GM21515 (cell line): ENCODE measurements at regions not wholly inside any gene's neighbourhood (a gene's known extent, or its start where the extent isn't known, plus 50 kb on each side); places are given as distances from the start of the nearest gene placed in this dataset.

Experiments
- ATAC-seq: cut with Tn5 transposase; IDR thresholded peaks from one replicate; pipeline ENCODE4 v1.9.1; 2021; ENCODE audit not compliant: unreplicated experiment

- no peak for ATAC-seq
These were observed 264.6 kb upstream of the CLNK start for GRCh38 chr4:10949039-10949733.

GRCh38 chr4:10947898-10948297 is 263.3 kb upstream of the CLNK start:
- ATAC-seq: no peak

GRCh38 chr4:10944321-10944720 is 259.8 kb upstream of the CLNK start:
- ATAC-seq: no peak

GRCh38 chr4:10942156-10942555 is 257.6 kb upstream of the CLNK start:
- ATAC-seq: no peak

DNA sequence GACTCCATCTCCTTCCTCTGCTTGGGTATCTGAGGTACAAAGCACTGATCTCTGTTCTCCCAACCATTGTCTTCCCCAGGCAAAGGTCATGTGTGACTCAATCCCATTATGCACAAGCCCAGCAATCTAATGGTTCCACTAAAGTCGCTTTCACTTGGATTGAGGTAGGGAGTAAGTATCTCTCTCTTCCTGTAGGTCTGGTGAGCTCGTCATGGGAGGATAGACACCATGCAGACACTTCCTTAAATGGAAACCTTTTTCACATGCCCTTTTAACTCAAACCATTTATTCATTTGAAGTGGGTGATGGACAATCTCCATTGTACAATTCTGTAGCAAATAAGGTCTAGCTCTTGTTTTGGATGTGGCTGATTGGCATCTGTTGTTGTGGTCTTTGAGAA is 245.2 kb upstream of the CLNK start:
- no peak for ATAC-seq

DNA sequence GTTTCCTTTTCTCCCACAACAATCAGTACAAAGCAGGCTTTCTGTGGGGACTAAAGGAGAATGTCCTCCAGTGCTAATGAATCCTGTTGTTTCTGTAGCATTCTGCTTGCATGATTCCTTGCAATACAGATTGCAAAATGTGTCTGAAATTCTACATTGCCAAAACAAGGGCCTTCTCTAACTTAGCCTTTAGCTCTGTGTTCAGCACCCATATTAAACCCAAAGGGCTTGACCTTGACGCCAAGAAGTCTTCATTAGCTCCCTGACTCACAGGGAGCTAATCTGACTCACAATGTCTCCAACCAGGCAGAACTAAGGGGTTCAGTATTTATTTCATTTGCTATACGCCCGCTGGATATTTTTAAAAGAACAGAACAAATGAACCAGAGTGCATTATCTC is 241.4 kb upstream of the CLNK start:
- no peak for ATAC-seq

DNA sequence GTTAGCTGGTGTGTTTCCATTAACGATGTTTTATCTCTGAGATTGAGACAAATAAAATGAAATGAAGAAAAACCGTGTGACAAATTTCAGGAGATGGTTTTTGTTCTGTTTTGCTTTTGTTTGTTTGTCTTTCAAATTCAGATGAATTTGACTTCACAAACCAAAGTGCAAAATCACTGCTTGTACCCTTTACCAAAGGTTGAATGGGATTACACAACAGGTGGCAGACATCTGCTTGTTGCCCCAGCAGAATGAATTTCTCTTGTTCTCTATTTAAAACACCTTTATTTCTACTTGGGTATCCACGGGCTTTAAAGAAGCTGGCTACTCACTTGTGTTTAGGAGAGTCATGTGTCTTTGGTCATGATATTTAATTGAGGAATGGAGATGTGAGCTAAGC is 239.7 kb upstream of the CLNK start:
- no peak for ATAC-seq

- no peak for ATAC-seq
These were observed 233.0 kb upstream of the CLNK start for GRCh38 chr4:10917566-10917965.

DNA sequence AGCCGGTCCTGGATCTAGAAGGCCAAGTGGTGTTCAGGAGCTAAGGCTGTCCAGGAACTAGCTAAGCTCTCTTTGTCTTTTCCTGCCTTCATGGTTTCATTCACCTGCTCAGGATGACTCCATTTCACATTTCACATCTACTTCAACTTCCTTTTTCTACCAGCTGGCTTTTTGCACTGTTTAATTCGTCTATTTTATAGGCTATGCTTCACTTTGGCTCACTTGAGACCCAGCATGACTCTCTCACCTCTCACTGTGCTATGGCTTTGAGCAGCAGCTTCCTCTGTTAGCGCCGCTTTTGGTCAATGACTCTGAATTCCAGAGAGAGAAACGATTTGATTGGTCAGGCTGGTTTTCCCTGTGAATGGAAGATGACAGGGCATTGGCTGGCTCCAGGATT is 213.5 kb upstream of the CLNK start:
- no peak for ATAC-seq

- ATAC-seq: no peak
These were observed 212.5 kb upstream of the CLNK start for GRCh38 chr4:10897076-10897475.

- no peak for ATAC-seq
These were observed 208.8 kb upstream of the CLNK start for GRCh38 chr4:10893395-10893794.

GRCh38 chr4:10891866-10892265 is 207.3 kb upstream of the CLNK start:
- no peak for ATAC-seq

DNA sequence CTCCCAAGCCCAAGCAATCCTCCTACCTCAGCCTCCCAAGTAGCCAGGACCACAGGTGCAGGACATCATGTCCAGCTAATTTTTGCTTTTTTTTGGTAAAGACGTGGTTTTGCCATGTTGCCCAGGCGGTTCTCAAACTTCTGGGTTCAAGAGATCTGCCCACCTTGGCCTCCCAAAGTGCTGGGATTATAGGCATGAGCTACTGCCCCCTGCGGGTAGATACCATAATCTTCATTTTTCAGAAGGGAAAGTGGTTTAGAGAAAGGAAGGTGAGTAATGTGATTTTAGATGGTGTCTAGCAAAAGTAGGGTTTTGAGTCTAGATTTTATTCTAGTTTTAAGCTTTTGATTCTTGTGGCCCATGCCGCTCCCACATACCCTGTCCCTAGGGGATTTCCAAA is 205.3 kb upstream of the CLNK start:
- ATAC-seq: no peak

DNA sequence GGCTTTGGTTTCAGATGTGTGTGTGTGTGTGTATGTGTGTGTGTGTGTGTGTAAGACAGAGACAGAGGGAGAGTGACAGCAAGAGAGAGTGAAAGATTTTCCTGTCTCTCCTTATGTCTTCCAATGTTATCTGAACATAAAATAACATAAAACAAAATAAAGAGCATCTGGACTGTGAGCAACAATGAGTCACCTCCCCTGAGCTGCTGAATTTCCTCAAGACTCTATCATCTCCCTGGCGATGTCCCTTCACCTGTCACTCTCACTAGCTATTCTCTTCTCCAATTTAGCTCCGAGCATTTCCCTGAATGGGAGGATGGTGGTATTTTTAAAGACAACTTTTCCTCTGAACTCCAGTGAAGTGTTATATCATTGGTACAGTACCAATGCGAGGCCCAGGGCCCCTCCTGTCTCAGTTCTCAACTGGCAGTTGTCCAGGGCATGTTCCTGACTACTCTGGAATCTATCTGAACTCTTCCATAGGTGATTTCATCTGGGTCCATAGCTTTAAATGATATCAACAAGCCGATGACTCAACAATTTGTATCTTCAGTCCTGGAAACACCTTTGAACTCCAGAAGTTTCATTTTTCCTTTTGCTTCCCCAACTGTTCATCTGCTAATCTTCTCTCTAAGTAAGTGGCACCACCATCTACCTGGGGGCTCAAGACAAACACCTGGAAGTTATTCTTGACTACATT is 195.0 kb upstream of the CLNK start:
- ATAC-seq: no peak

DNA sequence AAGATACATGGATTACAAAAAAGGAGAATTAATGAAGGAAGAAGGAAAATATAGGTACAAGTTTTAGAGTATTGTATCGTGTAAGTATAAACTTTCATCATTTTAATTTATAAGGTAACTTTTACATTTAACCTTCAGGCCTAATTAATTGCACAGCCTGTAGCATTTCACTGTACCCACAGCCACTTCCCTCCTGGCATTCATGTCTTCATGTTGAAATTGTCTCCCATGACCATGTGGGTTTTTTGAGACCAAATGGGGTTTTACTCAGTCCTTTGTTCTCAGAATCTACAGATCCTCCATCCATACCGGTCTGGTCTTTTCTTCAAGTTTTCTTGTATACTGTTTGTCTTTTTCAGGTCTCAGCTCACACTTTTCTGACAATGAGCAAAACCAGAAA is 194.3 kb upstream of the CLNK start:
- ATAC-seq: no peak

GRCh38 chr4:10877076-10877475 is 192.5 kb upstream of the CLNK start:
- ATAC-seq: no peak

- no peak for ATAC-seq
These were observed 190.7 kb upstream of the CLNK start for GRCh38 chr4:10875144-10875799.

DNA sequence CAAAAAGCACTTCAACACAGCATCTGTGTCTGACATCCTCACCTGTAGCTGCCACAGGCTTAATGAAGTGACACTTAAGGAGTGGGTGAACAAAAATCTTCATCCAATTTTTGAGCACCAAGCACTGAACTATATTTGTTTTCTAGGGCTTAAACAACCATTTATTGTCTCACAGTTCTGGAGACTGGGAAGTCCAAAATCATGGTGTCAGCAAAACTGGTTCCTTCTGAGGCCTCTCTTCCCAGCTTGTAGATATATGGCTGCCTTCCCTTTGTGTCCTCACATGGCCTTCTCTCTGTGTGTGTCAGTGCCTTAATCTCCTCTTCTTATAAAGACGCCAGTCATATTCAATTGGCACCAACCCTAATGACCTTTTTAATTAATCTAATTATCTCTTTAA is 189.2 kb upstream of the CLNK start:
- no peak for ATAC-seq

DNA sequence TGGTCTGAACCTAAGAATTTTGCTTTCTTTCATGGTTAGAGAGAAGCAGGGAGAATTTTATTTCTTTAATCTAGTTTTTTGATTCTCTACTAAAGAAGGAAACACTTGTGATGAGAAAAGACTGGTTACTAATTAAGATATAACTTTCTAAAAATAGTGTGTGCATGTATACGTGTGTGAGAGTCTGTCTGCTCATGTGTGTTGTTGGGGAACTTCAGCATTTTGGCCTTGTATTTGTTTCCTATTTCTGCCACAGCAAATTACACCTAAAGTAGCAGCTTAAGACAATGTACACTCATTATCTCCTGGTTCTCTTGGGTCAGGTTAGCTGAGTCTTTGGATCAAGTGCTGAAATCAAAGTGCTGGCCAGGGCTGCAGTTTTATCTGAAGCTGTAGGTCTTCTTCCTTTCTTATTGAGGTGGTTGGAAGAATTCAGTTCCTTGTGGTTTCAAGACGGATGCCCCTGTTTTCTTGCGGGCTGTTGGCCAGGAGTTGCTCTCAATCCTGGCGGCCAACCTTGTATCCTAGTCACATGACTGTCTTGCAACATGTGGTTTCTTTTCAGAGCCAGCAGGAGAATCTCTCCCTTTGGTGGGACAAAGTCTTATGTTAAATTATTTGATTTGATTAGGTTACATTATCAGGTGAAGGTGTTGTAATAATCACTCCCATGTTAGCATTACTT is 188.4 kb upstream of the CLNK start:
- no peak for ATAC-seq

GRCh38 chr4:10866666-10867065 is 182.1 kb upstream of the CLNK start:
- no peak for ATAC-seq

DNA sequence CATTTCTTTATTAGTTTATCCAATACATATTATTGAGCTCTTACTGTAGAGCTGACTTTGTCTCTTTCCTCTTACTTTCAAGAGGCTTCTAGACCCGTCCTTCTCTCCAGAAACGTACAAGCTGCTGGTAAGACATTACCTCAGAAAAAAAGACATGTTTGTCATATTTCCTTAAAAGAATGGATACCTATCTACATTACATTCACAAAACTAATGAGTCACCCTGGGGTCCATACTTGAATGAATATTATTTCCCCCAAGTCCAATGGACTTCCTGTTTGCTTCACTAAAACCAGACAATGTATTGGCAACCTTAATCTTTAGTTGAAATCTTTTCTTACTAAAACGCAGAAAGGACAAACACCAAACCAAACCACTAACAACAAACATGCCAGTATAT is 176.5 kb upstream of the CLNK start:
- ATAC-seq: no peak

DNA sequence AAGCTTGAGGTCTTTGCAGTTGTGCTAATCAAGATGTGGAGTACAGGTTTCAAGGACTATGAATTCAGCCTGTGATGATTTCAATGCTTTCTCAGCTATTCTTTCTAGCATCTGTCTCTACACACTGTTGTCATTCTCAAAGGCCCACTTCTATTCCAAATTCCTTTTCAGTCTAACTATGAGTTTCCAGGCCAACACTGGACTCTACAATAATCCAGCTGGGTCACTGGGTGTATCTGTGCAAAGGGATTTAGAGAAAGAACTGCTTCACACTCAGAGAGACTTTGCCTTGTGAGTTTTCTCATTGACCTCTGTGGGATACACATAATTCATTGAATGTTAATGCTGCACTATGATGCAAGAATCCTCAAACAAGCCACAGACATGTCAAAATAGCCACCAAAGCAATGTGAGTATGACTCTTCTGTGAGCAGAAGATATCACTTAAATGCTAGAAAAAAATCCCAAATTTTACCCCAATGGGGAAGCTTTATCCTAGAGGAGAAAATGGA is 171.8 kb upstream of the CLNK start:
- no peak for ATAC-seq
